Occipital lobe (tissue), 1 donor: ENCODE measurements at regions not wholly inside any gene's neighbourhood (a gene's known extent, or its start where the extent isn't known, plus 50 kb on each side); places are given as distances from the start of the nearest gene placed in this dataset.
A peak's percentile ranks its signal among the peaks of the same experiment; 100 is the strongest.
"Not testable (repeated sequence)": the region's sequence is repeated elsewhere in the genome, so short reads cannot be mapped to it uniquely, and the experiment has no call there.

Source experiments
- DNase-seq: peaks from one replicate; lab custom pipeline; 2025; lab: John Stamatoyannopoulos, UW

DNA sequence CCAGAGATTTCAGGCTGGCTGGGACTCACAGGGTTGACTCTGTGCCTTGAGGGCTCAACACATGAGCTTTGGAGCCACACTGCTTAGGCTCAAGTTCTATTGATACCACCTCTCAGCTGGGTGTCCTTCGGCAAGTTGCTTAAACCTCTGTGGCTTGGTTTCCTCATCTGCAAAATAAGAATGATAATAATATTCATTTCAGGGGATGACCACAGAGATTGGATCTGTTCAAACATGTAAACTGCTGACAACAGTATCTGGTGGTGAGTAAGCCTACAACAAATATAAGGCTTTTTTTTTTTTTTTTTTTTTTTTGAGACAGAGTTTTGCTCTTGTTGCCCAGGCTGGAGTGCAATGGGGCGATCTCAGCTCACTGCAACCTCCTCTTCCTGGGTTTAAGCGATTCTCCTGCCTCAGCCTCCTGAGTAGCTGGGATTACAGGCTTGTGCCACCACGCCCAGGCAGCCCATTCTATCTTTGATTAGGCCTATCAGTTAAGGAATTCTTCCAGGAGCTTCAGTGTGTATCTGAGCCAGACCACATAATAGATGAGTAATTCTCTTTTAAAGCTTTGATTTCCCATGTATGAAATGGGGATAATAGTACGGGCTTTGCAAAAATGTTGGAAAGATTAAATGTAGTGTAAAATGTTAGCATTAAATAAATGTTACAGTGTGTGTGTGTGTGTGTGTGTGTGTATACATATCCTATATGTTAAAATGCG lies 437.6 kb downstream of the PRDM2 start:
- no peak for DNase-seq

DNA sequence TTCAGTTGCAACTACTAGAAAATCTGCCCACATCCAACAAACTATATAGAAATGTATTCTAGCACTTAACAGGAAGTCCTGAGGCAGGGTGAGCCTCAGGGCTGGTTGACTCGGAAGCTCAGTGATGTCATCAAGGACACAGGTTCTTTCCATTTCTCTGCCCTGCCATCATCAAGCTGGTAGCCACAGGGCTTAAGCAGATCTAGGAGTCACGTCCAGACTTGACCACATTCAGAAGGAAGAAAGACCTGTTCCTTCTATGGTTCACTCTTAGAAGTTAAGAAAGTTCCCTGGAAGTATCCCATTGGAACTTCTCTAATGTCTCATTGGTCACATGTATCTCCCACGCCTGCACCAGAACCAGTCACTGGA lies 438.1 kb downstream of the PRDM2 start:
- no peak for DNase-seq

DNA sequence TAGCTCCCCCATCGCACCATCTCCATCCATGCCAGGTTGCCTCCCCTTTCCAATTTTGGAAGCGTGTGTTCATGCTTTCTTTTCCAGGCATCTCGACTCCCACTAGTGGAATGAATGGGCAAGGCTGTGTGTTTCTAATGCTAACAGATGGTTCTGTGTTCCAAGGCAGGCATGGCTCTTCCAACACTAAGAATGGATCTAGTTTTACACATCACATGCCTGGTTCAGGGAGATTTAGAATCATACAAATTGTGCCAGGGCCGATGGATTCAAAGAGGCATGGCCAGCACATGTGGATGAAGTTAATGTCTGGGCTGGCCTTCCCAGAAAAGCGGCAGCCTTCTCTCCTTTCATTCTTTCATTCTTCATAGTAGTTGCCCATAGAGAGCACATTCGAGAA lies 438.7 kb downstream of the PRDM2 start:
- no peak for DNase-seq

DNA sequence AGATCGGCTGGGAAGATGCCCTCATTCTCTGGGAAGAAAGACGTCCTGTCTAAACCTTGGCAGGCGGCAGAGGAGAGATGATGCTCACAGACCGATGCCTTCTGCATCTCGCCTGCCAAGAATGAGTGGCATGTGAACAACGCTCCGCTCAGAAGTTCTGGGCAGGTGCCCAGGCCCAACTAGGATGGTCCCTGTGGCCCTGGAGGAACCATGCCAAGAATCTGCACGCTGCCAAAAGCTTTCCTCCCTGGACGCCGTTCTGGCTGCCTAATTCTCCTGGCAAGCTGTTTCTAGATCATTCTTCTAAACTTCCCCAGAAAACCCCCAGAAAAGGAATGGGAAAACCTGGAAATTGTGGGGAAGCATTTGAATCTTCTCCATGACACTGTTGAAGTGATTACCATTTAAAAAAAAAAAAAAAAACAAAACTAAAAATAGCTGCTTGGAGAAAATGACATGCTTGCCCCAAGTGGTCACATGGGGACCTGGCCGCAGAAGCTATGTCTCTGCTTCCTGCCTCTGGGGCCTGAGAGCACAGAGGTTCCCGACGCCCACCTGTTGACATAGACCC lies 440.9 kb downstream of the PRDM2 start:
- DNase-seq, result peak; percentile 32

DNA sequence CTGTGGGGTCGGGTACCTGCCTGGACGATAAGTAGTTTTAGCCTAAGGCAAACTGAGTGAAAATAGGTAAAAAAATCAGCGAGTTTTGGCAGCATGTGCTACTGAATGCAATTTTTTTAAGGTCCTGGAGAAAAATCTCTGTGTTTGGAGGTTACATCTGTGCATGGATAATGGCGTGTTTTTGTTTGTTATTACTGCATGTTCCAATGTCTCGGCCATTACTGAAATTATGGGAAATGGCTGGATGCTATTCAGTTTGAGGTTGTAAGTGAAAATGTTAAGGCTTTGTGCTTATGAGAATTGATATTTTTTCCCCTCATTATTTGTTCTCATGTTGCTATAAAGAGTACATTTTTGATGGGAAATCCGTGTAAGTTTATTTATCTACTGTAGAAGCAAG lies 441.7 kb downstream of the PRDM2 start:
- DNase-seq, result no peak

DNA sequence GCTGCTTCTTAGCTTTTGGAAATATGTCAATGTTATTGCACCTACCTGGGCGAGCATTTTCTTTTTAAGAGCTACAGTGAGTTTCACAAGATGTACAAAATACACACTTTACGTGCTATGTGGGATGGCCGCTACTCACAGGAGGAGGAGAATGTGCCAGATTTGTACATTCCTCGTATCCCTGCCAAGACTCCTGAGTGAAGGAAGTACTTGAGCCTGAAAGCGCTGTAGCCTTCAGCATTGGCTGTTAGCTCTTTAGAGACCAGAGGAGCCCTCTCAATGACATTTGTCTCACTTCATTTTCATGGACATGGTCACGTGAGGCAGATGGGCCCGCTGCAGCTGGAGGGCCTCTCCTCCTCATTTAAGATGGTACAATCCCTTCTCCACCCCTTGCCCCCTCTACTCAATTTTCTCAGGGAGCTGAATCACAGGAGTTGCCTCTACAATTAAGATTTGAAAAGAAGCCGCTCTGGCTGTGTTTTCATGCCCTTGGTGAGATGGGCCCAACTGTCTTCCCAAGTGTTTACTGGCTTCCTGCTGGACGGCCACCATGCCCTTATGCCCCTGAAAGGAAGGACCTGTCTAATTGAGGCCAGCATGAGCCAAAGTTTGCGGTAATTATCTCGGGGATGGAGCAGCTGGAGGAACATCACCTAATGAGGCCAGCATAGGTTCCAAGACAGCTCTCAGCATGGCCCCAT lies 442.6 kb downstream of the PRDM2 start:
- peak; percentile 12 for DNase-seq

DNA sequence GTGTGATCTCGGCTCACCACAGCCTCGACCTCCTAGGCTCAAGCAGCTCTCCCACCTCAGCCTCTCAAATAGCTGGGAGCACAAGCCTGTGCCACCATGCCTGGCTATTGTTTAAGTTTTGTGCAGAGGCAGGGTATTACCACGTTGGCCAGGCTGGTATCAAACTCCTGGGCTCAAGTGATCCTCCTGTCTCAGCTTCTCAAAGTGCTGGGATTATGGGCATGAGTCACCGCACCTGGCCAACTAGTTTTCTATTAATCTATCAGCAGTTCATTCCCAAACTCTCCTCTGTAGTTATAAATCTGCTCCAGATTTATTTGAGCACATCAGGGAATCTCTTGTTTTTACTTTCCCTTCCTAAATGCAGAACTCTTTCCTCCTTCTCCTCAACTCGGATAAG lies 443.8 kb downstream of the PRDM2 start:
- no peak for DNase-seq

DNA sequence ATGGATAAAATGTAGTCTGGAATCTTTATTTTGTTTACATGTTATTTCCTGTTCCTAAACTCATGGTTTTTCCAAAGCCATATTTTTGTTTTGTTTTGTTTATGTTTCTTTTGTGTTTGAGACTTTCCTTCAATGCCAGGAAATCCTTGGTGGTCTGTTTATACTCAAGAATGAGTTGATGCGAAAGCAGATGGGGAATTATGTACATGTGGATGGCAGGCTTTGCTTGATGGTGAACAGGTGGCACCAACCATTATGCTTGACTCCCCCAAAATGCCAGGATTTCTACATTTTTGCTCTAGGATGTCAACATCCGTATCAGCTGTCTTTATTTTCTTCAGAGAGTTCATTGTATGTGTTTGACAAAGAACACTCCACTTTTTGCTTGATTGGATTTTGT lies 448.5 kb downstream of the PRDM2 start:
- no peak for DNase-seq

DNA sequence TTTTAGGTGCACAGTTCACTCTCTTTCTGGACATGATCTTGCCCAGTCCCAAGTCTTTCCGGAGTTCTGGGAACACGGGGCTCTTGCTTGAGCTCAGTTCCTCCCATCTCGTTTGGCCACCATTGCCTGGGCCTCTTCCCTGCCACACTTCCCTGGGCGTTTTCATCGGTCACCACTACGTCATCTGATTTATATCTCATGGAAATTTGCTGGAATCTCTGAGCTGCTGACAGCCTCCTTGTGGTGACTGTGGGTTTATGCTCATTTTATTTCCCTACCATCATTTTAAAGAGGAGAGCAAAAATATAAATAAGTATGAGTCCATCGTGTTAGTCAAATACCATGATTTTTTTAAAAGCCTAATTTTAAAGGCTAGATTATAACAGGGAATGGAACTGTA lies 449.1 kb upstream of the KAZN start:
- DNase-seq, result no peak

DNA sequence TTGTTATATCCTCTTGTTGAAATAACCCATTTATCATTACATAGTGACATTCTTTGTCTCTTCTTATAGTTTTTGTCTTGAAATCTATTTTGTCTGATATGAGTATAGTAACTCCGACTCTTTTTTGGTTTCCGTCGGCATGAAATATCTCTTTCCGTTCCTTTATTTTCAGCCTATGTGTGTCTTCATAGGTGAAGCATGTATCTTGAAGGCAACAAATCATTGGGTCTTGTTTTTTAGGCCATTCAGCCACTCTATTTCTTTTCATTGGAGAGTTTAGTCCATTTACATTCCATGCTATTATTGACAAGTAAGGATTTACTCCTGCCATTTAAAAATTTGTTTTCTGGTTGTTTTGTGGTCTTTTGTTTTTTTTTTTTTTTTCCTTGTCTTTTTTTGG lies 441.9 kb upstream of the KAZN start:
- DNase-seq, result no peak

DNA sequence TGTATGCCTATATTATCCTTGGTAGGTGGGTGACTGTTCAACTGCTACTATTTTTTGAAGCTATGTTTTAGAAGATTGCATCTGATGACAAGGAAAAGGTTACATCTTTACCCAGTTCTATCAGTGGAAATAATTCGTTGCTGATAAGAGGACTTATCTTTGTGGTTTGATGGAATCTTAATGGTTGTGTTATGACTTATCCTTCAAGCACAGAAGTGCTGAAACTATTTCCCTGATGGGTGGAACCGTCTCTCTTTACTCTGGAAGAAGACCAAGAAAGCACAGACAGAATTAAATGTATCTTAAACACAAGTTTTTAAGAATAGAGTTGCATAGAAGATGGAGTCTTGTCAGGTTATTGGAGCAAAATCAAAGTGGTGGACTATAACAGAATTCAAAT lies 437.7 kb upstream of the KAZN start:
- no peak for DNase-seq

DNA sequence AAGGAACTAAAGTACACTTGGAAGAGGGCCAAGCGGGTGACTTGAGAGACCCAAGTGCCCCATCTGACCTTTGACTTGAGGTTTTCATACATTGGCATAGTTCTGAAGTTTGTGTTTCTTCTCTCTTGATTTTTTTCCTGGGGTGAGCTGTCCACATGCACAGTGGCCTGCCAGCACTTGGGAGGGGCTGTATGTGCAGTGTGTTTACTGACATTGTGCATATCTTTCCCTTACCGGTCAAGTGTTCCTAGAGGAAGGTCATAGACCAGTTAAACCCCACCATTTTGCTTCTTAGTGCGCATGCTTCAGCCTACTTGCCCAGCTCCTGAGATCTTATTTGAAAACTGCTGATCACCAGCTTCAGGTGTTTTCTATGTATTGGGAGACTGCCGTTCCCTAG lies 435.2 kb upstream of the KAZN start:
- no peak for DNase-seq

DNA sequence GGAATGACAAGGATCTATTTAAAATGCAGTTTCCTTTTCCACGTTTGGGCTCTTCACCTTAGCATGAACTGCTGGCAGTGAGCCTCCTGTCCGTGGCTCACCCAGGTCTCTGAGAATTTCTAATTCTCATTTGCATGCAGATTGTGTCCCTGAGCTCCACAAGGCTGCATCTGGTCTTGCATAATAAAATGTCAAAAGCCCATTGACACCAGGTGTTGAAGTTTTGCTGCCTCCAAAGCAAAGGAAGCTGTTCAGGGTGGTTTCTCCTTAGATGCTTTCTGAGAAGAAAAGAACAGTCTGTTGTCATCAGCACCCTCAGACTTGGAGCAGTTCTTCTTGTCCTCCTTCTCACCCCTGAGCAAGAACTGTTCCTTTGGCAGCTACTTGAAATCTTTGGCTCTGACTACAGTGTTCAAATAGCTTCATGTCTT lies 433.1 kb upstream of the KAZN start:
- DNase-seq, result no peak

DNA sequence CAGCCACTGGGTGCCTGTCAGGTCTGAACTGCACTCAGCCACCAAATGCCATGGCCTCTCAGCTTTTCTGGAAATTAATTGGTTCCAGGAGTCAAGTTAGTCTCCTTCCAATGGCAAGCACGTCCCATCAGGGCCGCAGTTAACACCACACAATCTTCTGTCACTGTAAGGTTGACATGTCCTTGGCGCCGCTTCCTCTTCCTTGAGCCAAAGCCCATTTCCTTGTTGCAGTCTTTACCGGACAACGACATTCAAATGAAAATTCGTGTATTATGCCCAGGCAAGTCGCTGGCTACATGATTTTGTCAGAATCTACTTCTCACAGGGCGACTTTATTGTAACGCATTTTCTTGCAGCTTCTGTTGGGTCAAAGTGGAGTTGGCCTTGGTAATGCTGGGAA lies 430.6 kb upstream of the KAZN start:
- no peak for DNase-seq

DNA sequence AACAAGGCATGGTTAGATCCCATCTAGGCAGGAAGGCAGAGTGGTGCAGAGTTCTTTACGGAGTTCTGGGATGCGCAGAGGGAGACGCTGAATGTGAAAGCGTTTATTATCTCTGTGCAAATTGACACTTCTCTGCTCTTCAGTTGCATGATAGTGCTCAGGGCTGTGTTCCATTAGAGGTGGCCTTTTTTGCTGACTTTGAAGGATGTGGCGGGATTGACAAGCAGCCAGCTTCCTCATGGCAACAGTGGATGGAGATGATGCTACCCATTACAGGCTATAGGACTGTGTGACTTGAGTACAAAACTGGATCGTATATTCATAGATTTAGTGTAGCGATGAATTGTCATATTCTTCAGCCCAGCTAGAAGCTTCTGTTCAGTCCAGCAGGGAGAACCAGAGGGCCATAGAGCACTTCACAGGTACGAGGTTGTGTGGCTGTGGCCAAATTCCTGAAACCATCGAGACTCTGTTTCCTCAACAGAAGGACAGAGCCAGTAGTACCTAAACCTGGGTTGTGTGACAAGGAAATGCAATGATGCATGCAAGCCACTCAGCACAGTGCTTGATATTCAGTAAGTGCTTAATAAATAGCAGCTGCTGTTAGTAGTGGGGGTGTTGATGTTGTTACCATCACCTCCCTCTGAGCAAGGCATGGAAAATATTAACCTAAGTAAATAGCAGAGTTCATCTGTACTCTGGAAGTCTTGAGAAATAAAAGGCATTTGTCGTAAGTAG lies 430.0 kb upstream of the KAZN start:
- no peak for DNase-seq

DNA sequence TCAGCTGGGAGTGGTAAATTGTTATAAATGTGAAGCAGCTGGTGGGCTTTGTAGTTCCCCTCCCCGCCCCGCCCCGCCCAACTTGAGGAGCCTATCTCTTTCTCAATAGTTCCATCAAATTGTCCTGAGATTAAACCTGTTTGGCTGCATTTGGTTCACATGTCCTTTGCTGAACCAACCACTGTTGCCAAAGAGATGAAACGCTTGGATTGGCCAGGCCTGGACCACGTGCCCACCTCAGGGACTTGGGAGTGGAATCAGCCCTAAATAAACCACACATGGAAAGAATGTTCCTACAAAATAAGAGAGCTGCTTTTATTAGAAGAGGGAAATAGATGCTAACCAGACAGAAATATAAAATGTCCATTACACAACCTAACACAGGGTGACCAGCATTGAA lies 424.9 kb upstream of the KAZN start:
- DNase-seq, result no peak

DNA sequence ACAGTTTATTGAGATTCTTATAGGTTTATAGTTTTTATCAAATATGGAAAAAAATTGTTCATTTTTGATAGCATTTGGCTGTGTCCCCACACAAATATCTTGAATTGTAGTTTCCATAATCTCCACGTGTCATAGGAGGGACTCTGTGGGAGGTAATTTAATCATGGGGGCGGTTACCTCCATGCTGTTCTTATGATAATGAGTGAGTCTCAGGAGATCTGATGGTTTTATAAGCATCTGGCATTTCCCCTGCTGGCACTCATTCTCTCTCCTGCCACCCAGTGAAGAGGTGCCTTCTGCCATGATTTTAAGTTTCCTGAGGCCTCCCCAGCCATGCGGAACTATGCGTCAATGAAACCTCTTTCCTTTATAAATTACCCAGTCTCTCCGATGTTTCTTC lies 420.6 kb upstream of the KAZN start:
- DNase-seq, result not testable (repeated sequence)

DNA sequence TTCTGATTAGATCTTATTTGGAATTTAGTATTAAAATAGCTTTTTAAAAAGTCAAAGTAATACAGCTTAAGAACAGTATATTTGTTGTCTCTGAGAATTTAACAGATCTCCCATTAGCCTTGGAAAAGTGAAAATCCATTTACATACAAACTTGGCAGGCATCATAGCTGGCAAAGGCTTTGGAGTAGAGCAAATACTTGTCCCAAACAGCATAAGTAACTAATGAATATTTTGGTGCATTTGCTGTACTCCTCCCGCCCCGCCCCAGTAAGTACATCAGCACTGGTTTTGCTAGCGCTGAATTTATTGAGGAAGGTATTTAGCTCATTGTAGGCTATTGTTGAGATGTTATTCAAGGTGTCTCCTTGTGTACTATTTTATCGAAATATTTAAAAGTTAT lies 417.7 kb upstream of the KAZN start:
- DNase-seq, result no peak

DNA sequence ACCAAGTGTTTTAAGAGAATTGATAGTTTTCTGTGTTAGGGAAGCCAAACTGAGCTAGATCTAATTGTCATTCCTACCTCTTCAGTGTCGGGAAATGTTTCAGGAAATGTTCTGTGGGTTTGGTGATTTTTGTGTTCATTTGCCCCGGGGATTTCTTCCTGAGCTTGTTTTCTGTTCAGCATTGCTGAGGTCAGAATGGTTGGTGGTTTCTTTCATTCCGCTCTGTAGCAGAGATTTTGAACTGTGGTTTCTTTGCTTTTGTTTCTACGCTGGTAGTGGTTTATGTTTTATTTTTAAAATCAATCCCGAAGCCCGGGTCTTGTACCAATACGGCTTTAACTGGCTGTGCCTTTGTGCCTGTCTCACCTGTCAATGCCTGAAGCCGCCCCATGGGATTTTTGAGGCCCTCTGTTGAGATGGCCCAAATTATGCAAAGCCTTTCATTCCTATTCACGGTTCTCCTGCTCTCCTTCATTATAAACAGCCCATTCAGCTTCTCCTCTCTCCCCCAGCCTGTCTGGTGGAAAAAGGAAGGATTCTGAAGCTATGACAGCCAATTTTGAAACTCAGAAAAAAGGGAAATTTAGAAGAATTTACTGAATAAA lies 417.2 kb upstream of the KAZN start:
- DNase-seq, result no peak

DNA sequence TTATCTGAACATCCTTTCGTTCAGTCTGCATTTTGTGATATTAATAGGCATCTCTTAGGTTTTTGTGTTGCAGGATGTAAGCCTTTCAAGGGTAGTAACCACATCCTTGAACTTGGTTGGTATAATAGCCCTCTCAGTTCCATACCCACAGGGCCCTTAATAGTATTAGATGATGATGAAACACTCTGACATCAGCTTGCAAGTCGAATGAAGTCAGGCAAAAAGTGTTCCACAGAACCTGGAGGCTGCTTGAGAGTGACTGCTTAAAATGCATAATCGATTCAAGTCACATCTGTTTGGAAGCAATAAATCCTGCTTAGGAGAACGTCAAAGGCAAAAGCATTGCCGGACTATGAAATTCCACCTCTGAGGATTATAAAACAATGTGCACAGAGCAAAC lies 415.6 kb upstream of the KAZN start:
- no peak for DNase-seq

DNA sequence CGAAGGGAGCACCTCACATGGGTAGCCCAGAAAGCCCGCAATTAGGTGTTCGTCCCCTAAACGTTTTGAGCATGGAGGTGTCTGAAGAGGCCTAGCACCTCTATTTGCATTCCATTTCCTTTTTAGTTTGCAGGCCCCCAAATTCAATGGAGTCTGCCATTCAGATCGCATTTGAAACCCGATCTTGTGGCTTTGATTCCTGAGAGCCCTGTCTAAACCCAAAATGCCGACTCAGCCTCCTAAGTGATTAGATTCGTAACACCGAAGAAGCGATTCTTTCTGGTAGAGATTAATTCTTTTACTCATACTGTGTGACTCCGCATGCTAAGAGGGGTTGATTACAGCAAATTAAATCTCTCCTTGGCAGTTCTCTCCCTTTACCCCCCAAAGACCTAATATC lies 415.2 kb upstream of the KAZN start:
- DNase-seq, result no peak

DNA sequence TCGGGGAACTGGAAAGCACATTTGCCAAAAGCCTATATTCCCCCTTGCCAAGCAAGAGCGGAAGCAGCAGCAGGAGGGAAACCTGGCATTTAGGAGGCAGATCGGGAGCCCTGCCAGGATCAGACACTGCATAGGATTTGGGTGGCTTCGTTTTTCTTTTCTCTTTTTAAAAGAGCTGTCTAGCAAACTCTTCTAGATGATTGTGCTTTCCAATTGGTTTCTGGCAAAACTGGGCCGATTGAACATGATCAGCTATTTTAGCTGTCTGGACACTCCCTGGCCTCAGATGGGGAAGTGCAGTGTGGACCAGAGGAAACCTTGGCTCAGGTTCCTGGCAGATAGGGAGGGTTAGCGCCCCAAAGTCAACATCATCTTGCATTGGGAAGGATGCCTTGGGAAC lies 414.0 kb upstream of the KAZN start:
- DNase-seq, result no peak
